Endodermal cell (in vitro differentiated cells): ENCODE measurements at regions not wholly inside any gene's neighbourhood (a gene's known extent, or its start where the extent isn't known, plus 50 kb on each side); places are given as distances from the start of the nearest gene placed in this dataset.

Experiments
- DNase-seq: peaks from one replicate; pipeline ENCODE4 v3.0.0-alpha.2; 2017
- H3K27ac ChIP-seq: 2 replicates; pipeline ENCODE4 v1.5.1; 2013; ENCODE audit warnings: mild to moderate bottlenecking, low read depth, low read length, moderate library complexity
- H3K27me3 ChIP-seq: 2 replicates; pipeline ENCODE4 v1.6.1; 2013; ENCODE audit warnings: mild to moderate bottlenecking, low read length, moderate library complexity; ENCODE audit not compliant: insufficient read depth, control insufficient read depth, poor library complexity, severe bottlenecking
- H3K36me3 ChIP-seq: 2 replicates; pipeline ENCODE4 v1.7.0; 2013; ENCODE audit warnings: mild to moderate bottlenecking, low read length, moderate library complexity; ENCODE audit not compliant: control insufficient read depth, insufficient read depth
- H3K4me1 ChIP-seq: one replicate; pipeline ENCODE4 v1.7.0; 2013; ENCODE audit warnings: low read length; ENCODE audit not compliant: control insufficient read depth, insufficient read depth
- H3K4me3 ChIP-seq: 2 replicates; pipeline ENCODE4 v1.5.1; 2013; ENCODE audit warnings: mild to moderate bottlenecking, low read length, moderate library complexity
- H3K9ac ChIP-seq: 2 replicates; pipeline ENCODE4 v1.6.1; 2013; ENCODE audit warnings: mild to moderate bottlenecking, low read length, moderate library complexity; ENCODE audit not compliant: poor library complexity, severe bottlenecking; ENCODE audit errors: extremely low read depth
- H3K9me3 ChIP-seq: 2 replicates; pipeline ENCODE4 v1.6.1; 2013; ENCODE audit warnings: mild to moderate bottlenecking, low read length, moderate library complexity; ENCODE audit not compliant: control insufficient read depth
- H3K27ac Mint-ChIP-seq: 2 replicates; pipeline ENCODE4 v1.8.0; 2020; ENCODE audit warnings: mixed read lengths
- H3K27me3 Mint-ChIP-seq: 2 replicates; pipeline ENCODE4 v1.8.0; 2021; ENCODE audit warnings: mild to moderate bottlenecking, mixed read lengths; ENCODE audit not compliant: insufficient read depth
- H3K36me3 Mint-ChIP-seq: 2 replicates; pipeline ENCODE4 v1.8.0; 2020; ENCODE audit warnings: low read depth, mixed read lengths
- H3K4me1 Mint-ChIP-seq: 2 replicates; pipeline ENCODE4 v1.8.0; 2020; ENCODE audit warnings: mixed read lengths
- H3K4me3 Mint-ChIP-seq: 2 replicates; pipeline ENCODE4 v1.8.0; 2020; ENCODE audit warnings: mild to moderate bottlenecking, moderate library complexity, mixed read lengths
- H3K9me3 Mint-ChIP-seq: 2 replicates; pipeline ENCODE4 v1.8.0; 2020; ENCODE audit warnings: mild to moderate bottlenecking, mixed read lengths
- CTCF ChIP-seq: fragments of 200-600 bp; sonication (generic); conservative IDR thresholded peaks from 2 replicates; pipeline ENCODE4 v1.5.0; 2021; ENCODE audit warnings: antibody characterized with exemption, mild to moderate bottlenecking
- WGBS, 2 experiments: methylation state at CpG; one replicate each; pipeline versions ENCODE4 v1.1.5 to v1.1.7; 2013; ENCODE audit warnings: missing lambda C conversion rate in 2 of 2, mixed read lengths in 1 of 2; ENCODE audit not compliant: insufficient coverage in 1 of 2, insufficient read length in 1 of 2; 5-methylcytosine and 5-hydroxymethylcytosine counted together

- H3K4me1 Mint-ChIP-seq = no peaks in the 10 kb centered on the region
- no peaks in the 10 kb centered on the region for H3K9me3 Mint-ChIP-seq
- Histone ChIP-seq H3K9ac (no peak overlapping the region), H3K36me3 (no peaks in the 10 kb centered on the region), H3K27ac (no peak overlapping the region), H3K9me3 (no peaks in the 10 kb centered on the region), H3K27me3 (no peaks in the 10 kb centered on the region), H3K4me3 (no peak overlapping the region), H3K4me1 (no peaks in the 10 kb centered on the region)
- H3K36me3 Mint-ChIP-seq = no peaks in the 10 kb centered on the region
- 87 to 100% methylated on average over 1 to 2 of the region's 2 CpGs for WGBS, 2 experiments
- DNase-seq = no peak
- H3K4me3 Mint-ChIP-seq = no peak overlapping the region
- no peak overlapping the region for H3K27ac Mint-ChIP-seq
- TF ChIP-seq CTCF = no peak
- H3K27me3 Mint-ChIP-seq = no peaks in the 10 kb centered on the region
Measured at GRCh38 chr13:76798037-76798436, 88.2 kb downstream of the KCTD12 start.

- DNase-seq = no peak
- Mint-ChIP-seq H3K4me3 (no peak overlapping the region), H3K27ac (no peak overlapping the region), H3K27me3 (no peaks in the 10 kb centered on the region), H3K9me3 (no peaks in the 10 kb centered on the region), H3K4me1 (no peaks in the 10 kb centered on the region), H3K36me3 (no peaks in the 10 kb centered on the region)
- H3K27ac ChIP-seq = no peak overlapping the region
- TF ChIP-seq CTCF = no peak
- no peaks in the 10 kb centered on the region for H3K27me3 ChIP-seq
- no peaks in the 10 kb centered on the region for H3K4me1 ChIP-seq
- H3K9me3 ChIP-seq = no peaks in the 10 kb centered on the region
- H3K4me3 ChIP-seq = no peak overlapping the region
- 93 to 94% methylated on average over 3 to 4 of the region's 5 CpGs for WGBS, 2 experiments
- no peak overlapping the region for H3K9ac ChIP-seq
- no peaks in the 10 kb centered on the region for H3K36me3 ChIP-seq
Measured at GRCh38 chr13:76797361-76797760, 88.8 kb downstream of the KCTD12 start.

GRCh38 chr13:76796851-76797250, 89.4 kb downstream of the KCTD12 start:
- H3K27ac Mint-ChIP-seq = no peak overlapping the region
- no peak for DNase-seq
- no peaks in the 10 kb centered on the region for H3K4me1 Mint-ChIP-seq
- no peaks in the 10 kb centered on the region for H3K36me3 ChIP-seq
- no peaks in the 10 kb centered on the region for H3K36me3 Mint-ChIP-seq
- no peak overlapping the region for H3K9ac ChIP-seq
- no peaks in the 10 kb centered on the region for H3K27me3 ChIP-seq
- no peak for TF ChIP-seq CTCF
- 80% methylated on average over 2 of the region's 3 CpGs; no CpG with 5 or more reads in 1 of the 2 experiments for WGBS, 2 experiments
- H3K27ac ChIP-seq = no peak overlapping the region
- no peak overlapping the region for H3K4me3 Mint-ChIP-seq
- no peaks in the 10 kb centered on the region for H3K9me3 ChIP-seq
- no peaks in the 10 kb centered on the region for H3K27me3 Mint-ChIP-seq
- H3K4me3 ChIP-seq = no peak overlapping the region
- no peaks in the 10 kb centered on the region for H3K4me1 ChIP-seq
- no peaks in the 10 kb centered on the region for H3K9me3 Mint-ChIP-seq
